Epidermal melanocyte (primary cell): ENCODE measurements at regions not wholly inside any gene's neighbourhood (a gene's known extent, or its start where the extent isn't known, plus 50 kb on each side); places are given as distances from the start of the nearest gene placed in this dataset.
"Not testable (repeated sequence)": the region's sequence is repeated elsewhere in the genome, so short reads cannot be mapped to it uniquely, and the experiment has no call there.

Experiments used
- DNase-seq: peaks from one replicate; pipeline ENCODE4 v3.0.0; 2011; ENCODE audit warnings: low spot score; ENCODE audit not compliant: insufficient read length

- no peak for DNase-seq
These were observed 100.7 kb upstream of the AMOT start for GRCh38 chrX:112941209-112941837.

GRCh38 chrX:112935029-112935428 is 94.4 kb upstream of the AMOT start:
- no peak for DNase-seq

- DNase-seq = no peak
These were observed 91.3 kb upstream of the AMOT start for GRCh38 chrX:112931900-112932299.

GRCh38 chrX:112931478-112931877 is 90.8 kb upstream of the AMOT start:
- no peak for DNase-seq

GRCh38 chrX:112923381-112923780 is 82.8 kb upstream of the AMOT start:
- DNase-seq = not testable (repeated sequence)

- DNase-seq = no peak
These were observed 73.2 kb upstream of the AMOT start for GRCh38 chrX:112913807-112914206.

- DNase-seq = no peak
These were observed 69.8 kb upstream of the AMOT start for GRCh38 chrX:112910418-112910817.

- DNase-seq = no peak
These were observed 61.5 kb upstream of the AMOT start for GRCh38 chrX:112901869-112902725.

- no peak for DNase-seq
These were observed 55.4 kb upstream of the AMOT start for GRCh38 chrX:112896051-112896450.
